H1 (cell line): ENCODE measurements at regions not wholly inside any gene's neighbourhood (a gene's known extent, or its start where the extent isn't known, plus 50 kb on each side); places are given as distances from the start of the nearest gene placed in this dataset.

Experiments used
- CTCF ChIA-PET: fragments of 300-600 bp; sonication (Branson Sonifier 250); formaldehyde crosslinking; loops from one replicate; lab custom pipeline; 2021; ENCODE audit not compliant: partially characterized antibody; lab: Charles Lee
- POLR2A ChIA-PET: fragments of 300-600 bp; sonication (Branson Sonifier 250); formaldehyde crosslinking; loops from one replicate; lab custom pipeline; 2021; ENCODE audit warnings: inconsistent platforms; ENCODE audit not compliant: partially characterized antibody; lab: Charles Lee
- DNase-seq, 2 experiments: peaks; one replicate each; pipeline versions ENCODE4 v3.0.0 to v3.0.0-alpha.2; 2010 to 2022; ENCODE audit warnings: low spot score in 2 of 2, low read depth in 1 of 2, mixed read lengths in 1 of 2
- FAIRE-seq: peaks from 2 replicates; lab custom pipeline; 2011; peaks lifted over from hg19 to GRCh38; lab: Jason Lieb, UNC
- H2AFZ ChIP-seq: 2 replicates; pipeline ENCODE4 v1.8.1; 2012; ENCODE audit warnings: low read length, inconsistent platforms
- H2AK5ac ChIP-seq: 2 replicates; pipeline ENCODE4 v1.6.1; 2013; ENCODE audit warnings: low read depth, low read length
- H2BK120ac ChIP-seq: replicated peaks from 2 replicates; pipeline ENCODE3; 2013; ENCODE audit warnings: low read depth, low read length, inconsistent platforms
- H2BK12ac ChIP-seq: 2 replicates; pipeline ENCODE4 v1.6.1; 2013; ENCODE audit warnings: low read depth, low read length
- H2BK15ac ChIP-seq: 2 replicates; pipeline ENCODE4 v1.6.1; 2013; ENCODE audit warnings: low read length
- H2BK20ac ChIP-seq: 2 replicates; pipeline ENCODE4 v1.6.1; 2013; ENCODE audit warnings: low read length
- H2BK5ac ChIP-seq: 2 replicates; pipeline ENCODE4 v1.6.1; 2013; ENCODE audit warnings: low read depth, low read length
- H3K14ac ChIP-seq: 2 replicates; pipeline ENCODE4 v1.6.1; 2013; ENCODE audit warnings: inconsistent platforms; ENCODE audit not compliant: insufficient read length
- H3K18ac ChIP-seq: 2 replicates; pipeline ENCODE4 v1.6.1; 2013; ENCODE audit warnings: low read length; ENCODE audit errors: extremely low read depth
- H3K23ac ChIP-seq: 2 replicates; pipeline ENCODE4 v1.6.1; 2013; ENCODE audit warnings: inconsistent platforms; ENCODE audit not compliant: insufficient read length
- H3K23me2 ChIP-seq: 2 replicates; pipeline ENCODE4 v1.6.1; 2013; ENCODE audit warnings: low read depth, low read length
- H3K27ac ChIP-seq: 2 replicates; pipeline ENCODE4 v1.6.1; 2011; ENCODE audit warnings: low read depth, low read length, inconsistent platforms
- H3K27me3 ChIP-seq, 4 experiments: replicated peaks in 1 of 4; 1 replicate in 1 of 4; 2 replicates in 3 of 4; pipeline versions ENCODE4 v1.6.1 to v1.8.1; 2011 to 2013; ENCODE audit warnings: low read length in 3 of 4, mild to moderate bottlenecking in 3 of 4, inconsistent platforms in 2 of 4, mixed read lengths in 2 of 4, moderate library complexity in 1 of 4; ENCODE audit not compliant: control insufficient read depth in 3 of 4, insufficient read depth in 3 of 4; ENCODE audit errors: extremely low read depth in 1 of 4
- H3K36me3 ChIP-seq, 4 experiments: 2 replicates each; pipeline versions ENCODE4 v1.6.1 to v1.8.1; 2011 to 2013; ENCODE audit warnings: mild to moderate bottlenecking in 4 of 4, low read length in 3 of 4, moderate library complexity in 2 of 4, control low read depth in 1 of 4, inconsistent platforms in 1 of 4; ENCODE audit not compliant: insufficient read depth in 4 of 4, control insufficient read depth in 2 of 4
- H3K4ac ChIP-seq: replicated peaks from 2 replicates; pipeline ENCODE3; 2013; ENCODE audit warnings: low read length, low read depth, mixed read lengths, inconsistent platforms; ENCODE audit not compliant: insufficient read length
- H3K4me1 ChIP-seq, 4 experiments: replicated peaks in 1 of 4; 1 replicate in 1 of 4; 2 replicates in 3 of 4; pipeline versions ENCODE4 v1.6.1 to v1.8.1; 2011 to 2013; ENCODE audit warnings: low read length in 3 of 4, inconsistent platforms in 2 of 4, mixed read lengths in 1 of 4; ENCODE audit not compliant: insufficient read depth in 4 of 4, control insufficient read depth in 3 of 4
- H3K4me2 ChIP-seq, 2 experiments: 2 replicates each; pipeline versions ENCODE4 v1.6.1 to v1.8.1; 2011 to 2013; ENCODE audit warnings: low read depth in 2 of 2, low read length in 2 of 2, control low read depth in 1 of 2, inconsistent platforms in 1 of 2, mild to moderate bottlenecking in 1 of 2; ENCODE audit not compliant: insufficient read depth in 1 of 2
- H3K4me3 ChIP-seq, 4 experiments: fragments of 200-600, 300-600 bp in 1 of 4; sonication (generic), shearing (Covaris generic), sonication (Bioruptor Twin) in 1 of 4; 2 replicates each; pipeline versions ENCODE4 v1.5.1 to v1.8.1; 2011 to 2016; ENCODE audit warnings: low read length in 4 of 4, low read depth in 3 of 4, control low read depth in 2 of 4, inconsistent platforms in 2 of 4, mild to moderate bottlenecking in 2 of 4, mixed read lengths in 1 of 4, moderate library complexity in 1 of 4; ENCODE audit not compliant: insufficient read depth in 2 of 4; ENCODE audit errors: extremely low read depth in 1 of 4
- H3K56ac ChIP-seq: replicated peaks from 2 replicates; pipeline ENCODE3; 2013; ENCODE audit warnings: low read depth, mild to moderate bottlenecking, mixed read lengths, low read length, inconsistent platforms; ENCODE audit not compliant: insufficient read length
- H3K79me1 ChIP-seq: 2 replicates; pipeline ENCODE4 v1.6.1; 2013; ENCODE audit warnings: low read depth, low read length, control low read depth
- H3K79me2 ChIP-seq, 2 experiments: 2 replicates each; pipeline versions ENCODE4 v1.6.1 to v1.8.1; 2012 to 2013; ENCODE audit warnings: low read length in 2 of 2, mild to moderate bottlenecking in 2 of 2, inconsistent platforms in 1 of 2; ENCODE audit not compliant: insufficient read depth in 2 of 2, control insufficient read depth in 1 of 2
- H3K9ac ChIP-seq, 4 experiments: replicated peaks in 1 of 4; 1 replicate in 1 of 4; 2 replicates in 3 of 4; pipeline versions ENCODE4 v1.6.1 to v1.8.1; 2011 to 2013; ENCODE audit warnings: low read depth in 3 of 4, low read length in 3 of 4, control low read depth in 2 of 4, mild to moderate bottlenecking in 2 of 4, moderate library complexity in 2 of 4, inconsistent platforms in 1 of 4; ENCODE audit errors: extremely low read depth in 1 of 4
- H3K9me3 ChIP-seq, 2 experiments: 2 replicates each; pipeline versions ENCODE4 v1.6.1 to v1.8.1; 2012 to 2013; ENCODE audit warnings: mild to moderate bottlenecking in 2 of 2, moderate library complexity in 2 of 2, control low read depth in 1 of 2, inconsistent platforms in 1 of 2, low read depth in 1 of 2, low read length in 1 of 2, mixed read lengths in 1 of 2; ENCODE audit not compliant: insufficient read depth in 2 of 2
- H4K20me1 ChIP-seq, 2 experiments: replicated peaks in 1 of 2; 2 replicates each; pipeline versions ENCODE3 to v1.8.1; 2011 to 2013; ENCODE audit warnings: inconsistent platforms in 2 of 2, low read length in 2 of 2, mild to moderate bottlenecking in 1 of 2; ENCODE audit not compliant: insufficient read depth in 2 of 2, control insufficient read depth in 1 of 2
- H4K5ac ChIP-seq: 2 replicates; pipeline ENCODE4 v1.6.1; 2013; ENCODE audit warnings: low read length, low read depth, mixed read lengths, inconsistent platforms; ENCODE audit not compliant: insufficient read length
- H4K8ac ChIP-seq: 2 replicates; pipeline ENCODE4 v1.8.0; 2013; ENCODE audit warnings: mild to moderate bottlenecking, moderate library complexity, low read length, inconsistent platforms; ENCODE audit not compliant: insufficient read depth; ENCODE audit errors: extremely low read depth
- H4K91ac ChIP-seq: replicated peaks from 2 replicates; pipeline ENCODE3; 2013; ENCODE audit warnings: low read length, mixed read lengths, inconsistent platforms; ENCODE audit not compliant: insufficient read length
- E2F6 ChIP-seq: IDR thresholded peaks from 2 replicates; pipeline ENCODE4 v1.6.1; 2012; ENCODE audit warnings: inconsistent platforms
- NRF1 ChIP-seq: IDR thresholded peaks from 2 replicates; pipeline ENCODE4 v1.6.1; 2011; ENCODE audit warnings: mild to moderate bottlenecking, low read depth, low read length, improper control_type of control experiment
- SP4 ChIP-seq: IDR thresholded peaks from 2 replicates; pipeline ENCODE4 v1.6.1; 2012; ENCODE audit warnings: low read length, inconsistent platforms
- TAF1 ChIP-seq: IDR thresholded peaks from 2 replicates; pipeline ENCODE4 v1.6.1; 2011; ENCODE audit warnings: mild to moderate bottlenecking, low read depth, low read length
- WGBS, 2 experiments: shearing (Covaris generic) in 1 of 2; methylation state at CpG; one replicate each; pipeline versions ENCODE4 v1.1.6 to v1.1.7; 2013 to 2015; ENCODE audit warnings: low lambda C conversion rate in 2 of 2, mixed read lengths in 2 of 2, inconsistent platforms in 1 of 2, low coverage in 1 of 2, missing lambda C conversion rate in 1 of 2; ENCODE audit not compliant: insufficient replicate concordance in 2 of 2, insufficient coverage in 1 of 2, insufficient read length in 1 of 2; ENCODE audit errors: extremely low coverage in 1 of 2, missing lambda C conversion rate in 1 of 2; 5-methylcytosine and 5-hydroxymethylcytosine counted together

- CTCF ChIA-PET: interaction anchor here (0.7 to 1.2 kb wide), 2 partner anchors 41 to 48 kb away, joined by 3 to 4 read pairs; no protein-coding TSS in a partner anchor
- POLR2A ChIA-PET: no interaction called here
These were observed 139.7 kb upstream of the ITGA4 start for GRCh38 chr2:181317511-181317910.

More at GRCh38 chr2:181317511-181317910, 139.7 kb upstream of the ITGA4 start:
- Histone ChIP-seq H4K8ac (no peak overlapping the region), H2AFZ (no peak overlapping the region), H3K36me3 (no peaks in the 10 kb centered on the region), H3K23ac (no peak overlapping the region), H3K23me2 (no peaks in the 10 kb centered on the region), H2BK12ac (no peak overlapping the region), H3K27ac (no peak overlapping the region), H2AK5ac (no peak overlapping the region), H3K9me3 (no peaks in the 10 kb centered on the region), H2BK120ac (no peak overlapping the region), H2BK20ac (no peak overlapping the region), H3K4ac (no peak overlapping the region), H3K79me1 (no peaks in the 10 kb centered on the region), H4K91ac (no peak overlapping the region), H3K9ac (no peak overlapping the region), H3K27me3 (no peaks in the 10 kb centered on the region), H3K56ac (no peak overlapping the region), H4K5ac (no peak overlapping the region), H3K4me3 (no peak overlapping the region), H2BK15ac (no peak overlapping the region), H3K79me2 (no peaks in the 10 kb centered on the region), H3K14ac (no peak overlapping the region), H4K20me1 (no peaks in the 10 kb centered on the region), H3K18ac (no peak overlapping the region), H2BK5ac (no peak overlapping the region), H3K4me1 (peaks cover 0 to 3% (median 0%) of the 10 kb centered on the region in 4 experiments; a peak in 1 of 7 replicates), H3K4me2 (no peak overlapping the region)
- TF ChIP-seq NRF1 (no peak), E2F6 (no peak), SP4 (no peak), TAF1 (no peak)
- WGBS, 2 experiments: 82% methylated on average over 3 of the region's 3 CpGs; no CpG with 5 or more reads in 1 of the 2 experiments
- no peak for FAIRE-seq
- DNase-seq: no peak
